Breast epithelium (tissue), 4 donors: ENCODE measurements at regions not wholly inside any gene's neighbourhood (a gene's known extent, or its start where the extent isn't known, plus 50 kb on each side); places are given as distances from the start of the nearest gene placed in this dataset.

Experiments
- DNase-seq, 2 donors: peaks; one replicate each; pipeline ENCODE4 v3.0.0-alpha.2; 2019; ENCODE audit warnings: low spot score in 2 of 2
- H3K27ac ChIP-seq, 2 donors: fragments of 200-600 bp; sonication (generic) in 1 of 2; one replicate each; pipeline ENCODE4 v1.5.1; 2016 to 2019; ENCODE audit warnings: mild to moderate bottlenecking in 1 of 2
- H3K27me3 ChIP-seq, 2 donors: fragments of 200-600 bp; sonication (generic) in 1 of 2; one replicate each; pipeline versions ENCODE4 v1.5.1 to v1.6.0; 2017 to 2019; ENCODE audit warnings: control low read depth in 1 of 2, mild to moderate bottlenecking in 1 of 2
- H3K36me3 ChIP-seq: fragments of 200-600 bp; one replicate; pipeline ENCODE4 v1.5.1; 2019
- H3K4me1 ChIP-seq, 2 donors: fragments of 200-600 bp; sonication (generic); one replicate each; pipeline ENCODE4 v1.5.1; 2016 to 2019; ENCODE audit warnings: control low read depth in 1 of 2
- H3K4me3 ChIP-seq, 3 donors: fragments of 200-600 bp; sonication (generic); 1 replicate in 2 of 3; 2 replicates in 1 of 3; pipeline ENCODE4 v1.5.1; 2016 to 2019; ENCODE audit warnings: mild to moderate bottlenecking in 3 of 3, moderate library complexity in 2 of 3
- H3K9me3 ChIP-seq, 2 donors: fragments of 200-600 bp; sonication (generic) in 1 of 2; one replicate each; pipeline ENCODE4 v1.5.1; 2016 to 2019; ENCODE audit warnings: control low read depth in 1 of 2
- CTCF ChIP-seq, 3 donors: fragments of 450-650 bp; IDR thresholded peaks; one replicate each; pipeline ENCODE4 v1.5.1; 2016 to 2017; ENCODE audit warnings: antibody characterized with exemption in 3 of 3, mild to moderate bottlenecking in 3 of 3, moderate library complexity in 3 of 3
- POLR2A ChIP-seq: fragments of 450-650 bp; IDR thresholded peaks from one replicate; pipeline ENCODE4 v1.6.1; 2016; ENCODE audit warnings: antibody characterized with exemption, mild to moderate bottlenecking, moderate library complexity
- POLR2AphosphoS5 ChIP-seq, 3 donors: sonication (generic); formaldehyde crosslinking; IDR thresholded peaks; one replicate each; pipeline ENCODE4 v1.6.1; 2017; ENCODE audit warnings: antibody characterized with exemption in 3 of 3
- intact Hi-C: fragments of 100-400 bp; cut with DNase I; formaldehyde crosslinking; loops from one replicate; pipeline ENCODE4 v1.15.1; 2023; ENCODE audit warnings: low total_unique reads

- no peaks in the 10 kb centered on the region for H3K27me3 ChIP-seq
- no peak overlapping the region for H3K27ac ChIP-seq
- H3K9me3 ChIP-seq, result no peaks in the 10 kb centered on the region
- no peaks in the 10 kb centered on the region for H3K36me3 ChIP-seq
- no peaks in the 10 kb centered on the region for H3K4me1 ChIP-seq
- DNase-seq, result no peak
- TF ChIP-seq POLR2AphosphoS5 (IDR thresholded peaks at IDR 0.05) (no peak), CTCF (IDR thresholded peaks at IDR 0.05) (no peak), POLR2A (no peak)
- intact Hi-C loops, result no loop called here
- no peak overlapping the region for H3K4me3 ChIP-seq
Measured at GRCh38 chr16:54816471-54816870, 114.2 kb upstream of the IRX5 start.

GRCh38 chr16:54815177-54815576 is 115.5 kb upstream of the IRX5 start:
- TF ChIP-seq CTCF (IDR thresholded peaks at IDR 0.05), result no peak
- no peaks in the 10 kb centered on the region for H3K4me1 ChIP-seq
- no peak for DNase-seq
- H3K9me3 ChIP-seq, result no peaks in the 10 kb centered on the region
- no peaks in the 10 kb centered on the region for H3K27me3 ChIP-seq
- intact Hi-C loops, result no loop called here
- H3K27ac ChIP-seq, result no peak overlapping the region
- no peaks in the 10 kb centered on the region for H3K36me3 ChIP-seq
- no peak overlapping the region for H3K4me3 ChIP-seq

GRCh38 chr16:54813778-54814177 is 116.9 kb upstream of the IRX5 start:
- Histone ChIP-seq H3K27me3 (no peaks in the 10 kb centered on the region), H3K27ac (no peak overlapping the region), H3K4me3 (no peak overlapping the region), H3K9me3 (no peaks in the 10 kb centered on the region), H3K36me3 (no peaks in the 10 kb centered on the region), H3K4me1 (no peaks in the 10 kb centered on the region)
- TF ChIP-seq POLR2A, result no peak
- no peak for TF ChIP-seq POLR2AphosphoS5 (IDR thresholded peaks at IDR 0.05)
- no peak for TF ChIP-seq CTCF (IDR thresholded peaks at IDR 0.05)
- intact Hi-C loops, result no loop called here
- no peak for DNase-seq

DNA sequence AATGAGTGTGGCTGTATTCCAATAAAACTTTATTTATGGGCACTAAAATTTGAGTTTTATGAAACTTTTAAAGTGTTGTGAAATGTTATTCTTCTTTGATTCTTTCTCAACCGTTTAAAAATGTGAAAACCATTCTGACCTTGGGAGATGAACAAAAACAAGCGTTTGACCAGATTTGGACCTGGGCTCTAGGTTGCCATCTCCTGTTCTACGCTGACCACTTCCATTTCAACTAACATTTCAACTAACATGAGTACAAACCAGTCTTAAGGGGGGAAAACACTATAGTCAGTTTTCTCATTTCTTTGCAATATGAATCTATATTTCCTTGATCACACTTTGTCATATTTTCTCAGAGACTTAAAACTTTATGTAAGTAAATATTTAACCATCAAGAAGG is 118.4 kb upstream of the IRX5 start:
- no peaks in the 10 kb centered on the region for H3K4me1 ChIP-seq
- H3K4me3 ChIP-seq, result no peak overlapping the region
- H3K27me3 ChIP-seq, result no peaks in the 10 kb centered on the region
- no peaks in the 10 kb centered on the region for H3K9me3 ChIP-seq
- DNase-seq, result no peak
- TF ChIP-seq CTCF (IDR thresholded peaks at IDR 0.05) (peak in 1 of 3 donors; percentile 19), POLR2AphosphoS5 (IDR thresholded peaks at IDR 0.05) (no peak), POLR2A (no peak)
- intact Hi-C loops, result no loop called here
- no peaks in the 10 kb centered on the region for H3K36me3 ChIP-seq
- H3K27ac ChIP-seq, result no peak overlapping the region

DNA sequence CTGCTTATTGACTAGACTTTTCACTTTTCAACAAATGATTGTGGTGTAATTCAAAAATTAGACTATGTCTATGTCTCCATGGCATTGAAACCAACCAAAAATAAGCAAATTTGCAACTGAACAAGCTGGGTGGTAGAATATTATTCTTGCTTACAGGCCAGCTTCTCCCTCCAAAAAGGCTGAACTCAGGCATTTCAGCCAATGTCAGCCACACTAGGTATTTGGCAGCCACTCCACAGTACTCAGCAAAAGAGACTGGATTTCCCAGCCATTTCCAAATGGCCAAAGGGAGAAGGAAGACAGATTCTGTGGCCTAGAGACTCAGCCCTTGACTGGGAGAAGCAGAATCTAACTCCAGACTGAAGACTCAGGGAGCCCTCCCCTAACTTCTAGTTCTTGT is 121.8 kb upstream of the IRX5 start:
- no peak overlapping the region for H3K4me3 ChIP-seq
- TF ChIP-seq POLR2A (no peak), CTCF (IDR thresholded peaks at IDR 0.05) (no peak), POLR2AphosphoS5 (IDR thresholded peaks at IDR 0.05) (no peak)
- peak overlapping the region in 1 of 2 donors; percentile 25 for H3K27ac ChIP-seq

More for the DNA sequence above, 121.8 kb upstream of the IRX5 start:
- Histone ChIP-seq H3K9me3 (no peaks in the 10 kb centered on the region), H3K4me1 (no peaks in the 10 kb centered on the region), H3K36me3 (no peaks in the 10 kb centered on the region), H3K27me3 (no peaks in the 10 kb centered on the region)
- DNase-seq, result no peak
- intact Hi-C loops, result no loop called here
